HuH-7 (cell line): ENCODE measurements at regions not wholly inside any gene's neighbourhood (a gene's known extent, or its start where the extent isn't known, plus 50 kb on each side); places are given as distances from the start of the nearest gene placed in this dataset.
"Not testable (repeated sequence)": the region's sequence is repeated elsewhere in the genome, so short reads cannot be mapped to it uniquely, and the experiment has no call there.

Source experiments
- DNase-seq: peaks from one replicate; pipeline ENCODE4 v3.0.0; 2011; ENCODE audit warnings: low spot score

DNA sequence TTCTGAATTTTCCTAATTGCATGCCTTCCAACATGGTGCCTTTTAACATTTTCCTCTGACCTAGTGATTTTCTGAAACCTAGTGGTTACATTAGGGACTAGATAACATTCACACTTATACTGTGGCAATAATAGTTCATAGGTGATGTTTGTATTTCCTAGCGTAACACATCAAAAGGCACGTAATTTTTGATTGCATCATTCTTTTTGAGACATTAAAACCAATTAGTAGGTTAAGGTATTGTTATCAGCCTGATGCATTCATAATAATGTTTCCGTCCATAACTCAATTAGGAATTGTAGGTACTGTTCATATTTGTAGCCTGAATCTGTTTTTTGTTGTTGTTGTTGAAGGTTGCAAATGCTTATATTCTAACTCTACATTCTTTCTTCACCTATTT, 192.4 kb downstream of the ANXA1 start:
- DNase-seq: no peak

DNA sequence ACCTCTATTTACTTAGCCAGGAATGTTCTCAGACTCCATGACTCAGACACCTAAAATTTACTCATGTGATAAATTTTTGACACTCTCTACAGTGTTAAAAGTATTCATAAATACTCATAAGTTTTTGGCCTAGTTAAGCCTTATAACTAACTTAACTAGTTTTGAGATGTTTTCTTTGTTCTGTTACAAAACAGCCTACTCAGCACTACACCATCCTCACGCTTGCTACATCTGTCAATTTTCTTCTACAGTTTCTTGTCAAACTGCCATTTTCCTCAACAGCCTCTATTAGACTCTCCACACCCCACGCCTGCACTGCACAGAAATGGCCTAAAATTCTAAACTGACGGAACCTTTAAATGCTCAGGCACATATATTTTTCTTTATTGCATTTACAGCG, 195.5 kb downstream of the ANXA1 start:
- DNase-seq: no peak

DNA sequence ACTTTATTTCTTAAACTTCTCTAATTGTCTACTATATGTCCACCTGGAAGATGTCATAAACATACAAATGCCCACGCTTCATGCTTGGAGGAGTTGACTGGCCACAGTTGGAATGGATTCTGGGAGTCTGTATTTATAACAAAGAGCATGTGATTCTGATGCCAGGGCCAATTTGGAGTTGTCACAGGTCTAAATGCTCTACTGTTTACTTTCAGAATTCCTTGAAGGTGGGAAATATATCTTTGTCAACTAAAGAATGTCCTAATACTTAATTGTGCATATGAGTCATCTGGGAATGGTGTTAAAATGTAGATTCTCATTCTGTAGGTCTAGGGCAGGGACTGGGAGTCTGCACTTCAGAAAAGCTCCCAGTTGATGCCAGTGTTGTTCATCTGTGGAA, 196.1 kb downstream of the ANXA1 start:
- DNase-seq: no peak

DNA sequence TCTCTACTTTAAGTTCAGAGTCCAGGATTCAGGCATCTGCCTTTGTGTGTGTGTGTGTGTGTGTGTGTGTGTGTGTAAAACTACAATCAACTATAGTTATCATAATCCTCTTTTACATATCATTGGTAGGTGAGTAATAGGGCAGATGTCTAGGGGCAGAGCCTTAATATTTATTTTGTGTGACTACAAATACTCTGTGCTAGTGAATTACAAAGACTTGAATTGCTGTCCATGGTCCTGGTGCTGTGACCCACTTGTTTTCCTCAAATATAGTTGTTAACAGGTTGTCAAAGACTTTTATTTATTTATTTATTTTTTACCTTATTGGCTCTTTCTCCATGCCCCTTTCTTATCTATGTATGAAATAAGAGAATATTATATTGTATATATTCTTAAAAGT, 196.8 kb downstream of the ANXA1 start:
- DNase-seq: no peak

DNA sequence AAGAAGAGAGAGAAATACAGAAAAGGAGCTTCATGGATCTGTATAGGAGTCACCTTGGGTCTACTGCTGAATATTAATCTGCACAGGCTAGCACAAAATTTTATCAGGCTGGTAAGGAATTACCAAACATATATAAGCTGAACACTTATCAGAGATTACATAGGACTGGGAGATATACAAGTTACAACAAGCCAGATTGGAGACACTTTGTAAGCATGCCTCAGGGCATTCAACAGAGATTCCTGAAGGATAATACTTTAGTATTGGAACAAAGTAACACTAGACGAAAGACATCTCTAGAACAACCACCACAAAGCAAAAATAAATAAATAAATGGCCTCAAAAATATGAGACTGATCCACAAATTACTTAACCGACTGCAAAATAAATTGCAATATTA, 197.8 kb downstream of the ANXA1 start:
- no peak for DNase-seq

DNA sequence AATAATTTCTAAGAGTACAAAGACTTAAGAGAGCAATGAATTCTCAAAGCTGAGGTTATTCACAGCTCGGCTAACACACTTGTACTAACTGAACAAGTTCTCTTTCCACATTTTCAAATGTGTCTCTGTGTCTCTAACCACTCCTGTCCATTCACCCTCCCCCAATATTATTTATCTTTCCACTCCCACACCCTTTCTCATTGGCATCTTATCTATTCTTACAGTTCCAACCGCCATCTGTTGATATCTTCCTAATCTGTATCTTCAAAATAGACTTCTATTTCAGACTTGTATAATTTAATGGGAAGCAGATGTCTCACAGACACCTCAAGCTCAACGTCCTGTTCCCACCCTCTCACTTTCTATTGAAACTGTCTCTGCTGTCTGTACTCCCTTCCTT, 205.9 kb downstream of the ANXA1 start:
- no peak for DNase-seq

DNA sequence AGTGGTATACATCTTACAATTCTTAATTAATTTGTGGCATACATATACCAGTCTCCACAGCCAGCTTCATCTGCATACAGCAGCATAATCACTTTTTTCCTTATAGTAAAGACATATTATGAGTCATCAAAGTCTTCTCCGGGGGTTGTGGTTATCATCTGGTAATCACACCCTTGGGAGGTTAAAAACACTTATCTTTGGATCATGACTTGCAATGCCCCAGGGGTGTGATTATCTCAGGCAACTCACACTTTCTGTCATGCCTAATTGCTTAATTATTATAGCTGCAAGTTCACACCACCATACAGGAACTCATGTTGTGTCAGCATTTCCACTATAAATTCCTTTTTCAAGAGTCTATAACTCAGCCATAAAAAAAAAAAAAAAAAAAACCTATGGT, 218.4 kb downstream of the ANXA1 start:
- no peak for DNase-seq

DNA sequence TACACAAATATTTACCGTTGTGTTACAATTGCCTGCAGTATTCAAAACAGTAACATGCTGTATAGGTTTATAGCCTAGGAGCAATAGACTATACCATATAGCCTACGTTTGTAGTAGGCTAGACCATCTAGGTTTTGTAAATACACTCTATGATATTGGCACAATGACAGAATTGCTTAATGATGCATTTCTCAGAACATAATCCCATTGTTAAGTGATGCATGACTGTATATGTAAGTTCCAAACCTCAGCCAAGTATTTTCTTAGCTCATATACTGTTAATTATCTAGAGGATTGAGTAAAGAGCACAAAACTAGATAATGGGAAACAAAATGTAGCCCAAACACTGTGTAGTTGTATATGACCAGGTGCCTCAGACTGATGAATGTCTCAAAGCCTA, 220.1 kb downstream of the ANXA1 start:
- no peak for DNase-seq

DNA sequence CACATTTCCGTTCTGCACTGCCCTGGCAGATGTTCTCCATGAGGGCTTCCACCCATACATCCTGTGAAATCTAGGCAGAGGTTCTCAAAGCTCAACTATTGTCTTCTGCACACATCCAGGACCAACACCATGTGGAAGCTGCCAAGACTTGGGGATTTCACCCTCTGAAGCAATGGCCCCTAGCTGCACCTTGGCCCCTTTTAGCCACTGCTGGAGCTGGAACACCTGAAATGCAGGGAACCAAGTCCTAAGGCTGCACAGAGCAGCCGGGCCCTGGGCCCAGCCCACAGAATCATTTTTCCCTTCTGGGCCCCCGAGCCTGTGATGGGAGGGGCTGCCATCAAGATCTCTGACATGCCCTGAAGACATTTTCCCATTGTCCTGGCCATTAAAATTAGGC, 228.7 kb downstream of the ANXA1 start:
- DNase-seq: no peak

DNA sequence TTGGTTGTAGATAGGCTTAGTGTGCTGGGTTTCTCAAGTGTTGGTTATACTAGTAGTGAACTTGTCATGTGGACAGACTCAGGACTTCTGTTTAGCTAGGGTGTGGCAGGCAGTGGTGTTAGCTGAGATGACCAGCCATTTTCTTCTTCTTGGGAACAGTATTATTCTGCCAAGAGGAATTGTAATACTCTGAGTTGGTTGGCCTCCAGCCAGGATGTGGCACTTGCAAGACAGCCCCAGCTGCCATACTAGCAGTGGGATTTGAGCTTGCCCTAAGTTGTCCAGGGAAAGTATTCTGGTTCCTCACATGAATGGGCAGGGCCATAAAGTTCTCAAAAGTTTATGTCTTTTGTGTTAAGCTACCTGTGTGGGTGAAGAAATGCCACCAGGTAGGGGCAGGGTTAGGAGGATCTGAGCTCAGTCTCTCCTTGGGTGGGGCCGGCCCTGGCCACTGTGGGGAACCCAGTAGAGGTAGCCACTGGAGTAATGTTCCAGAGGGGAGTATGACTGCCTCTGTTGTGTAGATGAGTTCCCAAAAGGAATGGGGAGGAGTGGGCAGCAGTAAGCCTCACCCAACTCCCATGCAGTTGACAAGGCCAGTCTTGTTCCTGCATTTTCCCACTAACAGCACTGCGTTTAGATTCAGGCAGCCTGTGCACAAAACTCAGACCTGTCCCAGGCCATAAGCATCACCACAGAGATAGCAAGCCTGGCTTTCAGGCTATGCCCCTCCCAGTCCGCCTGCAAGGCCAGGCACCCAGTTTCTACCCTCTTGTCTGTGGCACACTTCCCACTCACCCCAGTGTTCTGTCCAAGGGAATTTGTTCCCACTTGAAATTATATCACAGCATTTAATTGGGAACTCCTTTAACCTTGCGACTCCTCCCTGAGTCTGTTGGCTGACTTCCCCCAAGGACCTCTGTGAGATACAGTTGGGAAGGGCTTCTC, 250.7 kb downstream of the ANXA1 start:
- DNase-seq: no peak

DNA sequence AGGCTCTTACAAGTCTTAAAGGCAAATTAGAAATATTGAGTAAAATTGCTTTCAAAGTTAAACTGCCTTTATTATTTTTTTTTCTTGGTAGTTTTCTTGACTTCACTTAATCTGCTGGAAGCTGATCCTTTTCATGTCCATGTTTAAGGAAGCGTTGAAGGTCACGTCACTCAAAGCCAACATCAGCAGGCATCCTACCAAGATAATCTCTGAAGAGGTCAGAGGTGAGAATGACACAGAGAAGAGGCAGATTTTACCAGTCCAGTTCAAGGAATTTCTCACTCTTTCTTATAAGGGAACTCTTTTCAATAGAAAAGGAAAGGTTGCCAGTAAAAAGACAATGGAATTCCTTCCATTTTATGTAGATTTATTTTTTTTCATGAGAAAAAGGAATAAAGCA, 259.8 kb downstream of the ANXA1 start:
- no peak for DNase-seq

DNA sequence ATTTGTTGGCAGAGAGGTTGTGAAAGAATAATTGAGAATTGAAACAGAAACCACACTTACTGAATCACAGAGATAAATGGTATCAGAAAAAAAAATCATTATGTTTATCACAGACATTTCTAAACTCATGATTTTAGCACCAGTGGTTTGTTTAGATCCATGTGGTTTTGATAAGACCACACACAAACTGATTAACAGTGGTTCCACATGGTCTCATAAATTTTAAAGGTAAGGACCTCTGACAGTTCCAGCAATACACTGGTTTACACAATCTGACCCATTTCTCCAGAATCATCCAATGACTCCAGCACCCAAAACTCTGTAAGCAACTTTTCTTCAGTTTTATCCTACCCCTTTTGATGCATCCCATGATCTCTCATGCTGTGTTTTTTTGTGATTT, 261.2 kb downstream of the ANXA1 start:
- no peak for DNase-seq

DNA sequence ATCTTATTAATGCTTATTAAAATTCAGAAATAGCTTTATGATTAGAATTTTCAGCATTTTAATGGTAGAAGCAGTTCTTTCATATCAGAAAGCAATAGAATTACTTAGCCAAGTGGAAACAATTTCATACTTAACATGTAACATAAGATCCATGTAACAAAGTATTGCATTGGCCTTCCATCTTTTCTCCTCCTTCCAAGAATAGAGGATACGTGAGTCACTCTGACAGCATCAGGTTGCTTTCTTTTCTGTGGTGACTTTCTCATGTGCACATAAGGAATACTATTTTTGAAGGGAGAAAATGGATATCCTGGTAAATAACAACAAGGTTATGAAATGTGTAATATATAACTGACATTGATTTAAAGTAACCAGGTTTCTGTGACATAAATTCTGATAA, 272.2 kb downstream of the ANXA1 start:
- DNase-seq: no peak

DNA sequence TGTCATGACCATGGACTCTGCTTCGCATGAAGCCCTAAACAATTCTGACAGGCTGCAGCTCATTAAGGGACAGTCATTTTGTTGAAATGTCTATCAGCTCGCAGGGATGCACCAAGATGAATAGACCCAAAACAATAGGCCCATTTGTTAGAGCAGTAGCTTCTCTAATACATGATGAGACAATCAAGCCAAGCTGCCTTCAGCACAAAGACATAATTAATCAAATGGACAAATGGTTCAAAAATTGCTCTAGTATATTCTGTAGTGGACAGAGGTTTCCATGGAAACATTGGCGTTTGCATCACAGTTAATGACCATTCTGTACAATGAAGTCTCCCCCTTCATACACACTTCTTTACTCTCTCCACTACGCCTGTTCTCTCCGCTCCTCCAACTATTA, 274.6 kb downstream of the ANXA1 start:
- no peak for DNase-seq

DNA sequence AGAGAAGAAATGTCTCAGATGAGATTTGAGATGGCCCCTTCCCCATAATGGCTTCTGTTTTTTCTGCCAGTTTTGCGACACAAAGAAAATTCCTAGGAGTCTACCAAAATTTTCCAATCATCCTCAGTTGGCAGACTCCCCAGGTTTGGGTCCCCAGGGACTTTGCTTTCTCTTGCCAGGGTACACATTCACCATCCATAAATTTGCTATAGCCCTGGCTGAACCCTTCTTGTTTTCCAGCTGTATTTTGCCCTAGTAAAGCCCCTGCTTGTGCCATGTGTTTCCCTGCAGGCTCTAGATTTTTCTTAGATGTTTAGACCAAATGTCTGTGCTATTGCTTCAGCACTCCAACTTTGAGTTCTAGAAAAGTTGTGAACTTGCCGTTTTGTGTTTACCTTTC, 283.2 kb downstream of the ANXA1 start:
- no peak for DNase-seq

DNA sequence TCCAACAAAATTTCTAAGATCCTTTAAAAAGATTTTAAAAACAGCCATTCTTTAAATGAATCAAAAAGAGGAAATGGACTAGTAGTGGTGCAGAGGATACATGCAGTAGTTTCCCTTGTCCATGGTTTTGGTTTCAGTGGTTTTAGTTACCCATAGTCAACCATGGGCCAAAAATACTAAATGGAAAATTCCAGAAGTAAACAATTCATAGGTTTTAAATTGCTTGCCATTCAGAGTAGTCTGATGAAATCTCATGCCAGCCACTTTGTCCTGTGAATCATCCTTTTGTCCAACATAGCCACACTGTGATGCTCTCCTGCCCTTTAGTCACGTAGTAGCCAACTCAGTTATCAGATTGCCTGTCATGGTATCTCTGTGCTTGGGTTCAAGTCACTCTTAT, 286.1 kb downstream of the ANXA1 start:
- DNase-seq: no peak

DNA sequence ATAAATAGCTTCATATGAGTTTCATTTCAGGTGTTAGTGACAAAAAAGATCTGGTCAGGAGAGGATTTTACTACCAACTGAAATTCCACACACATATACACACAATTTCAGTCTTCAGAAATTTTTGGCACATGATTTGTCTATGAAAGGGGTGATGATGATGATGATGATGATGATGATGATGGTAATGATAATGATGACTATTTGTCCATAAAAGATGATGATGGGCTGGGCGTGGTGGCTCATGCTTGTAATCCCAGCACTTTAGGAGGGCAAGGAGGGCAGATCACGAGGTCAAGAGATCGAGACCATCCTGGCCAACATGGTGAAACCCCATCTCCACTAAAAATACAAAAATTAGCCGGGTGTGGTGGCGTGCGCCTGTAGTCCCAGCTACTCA, 288.2 kb downstream of the ANXA1 start:
- not testable (repeated sequence) for DNase-seq

DNA sequence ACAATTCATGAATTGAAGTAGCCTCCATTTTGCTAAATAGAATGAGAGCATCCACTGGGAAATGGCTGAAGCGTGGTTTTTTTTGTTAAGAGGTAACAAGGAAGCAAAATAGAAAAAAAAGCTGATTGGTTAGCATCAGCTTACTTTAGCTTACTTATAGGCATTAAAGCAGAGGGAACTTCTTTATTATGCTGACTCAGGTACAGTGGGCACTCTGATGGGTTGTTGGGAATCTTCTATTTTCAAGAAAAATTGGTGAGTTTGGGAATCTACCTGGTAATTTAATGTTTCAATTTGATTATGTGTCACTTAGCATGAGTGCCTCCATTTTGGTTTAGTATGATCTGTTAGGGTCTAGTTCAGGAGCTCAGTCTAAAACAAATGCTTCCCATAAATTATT, 289.6 kb downstream of the ANXA1 start:
- no peak for DNase-seq

DNA sequence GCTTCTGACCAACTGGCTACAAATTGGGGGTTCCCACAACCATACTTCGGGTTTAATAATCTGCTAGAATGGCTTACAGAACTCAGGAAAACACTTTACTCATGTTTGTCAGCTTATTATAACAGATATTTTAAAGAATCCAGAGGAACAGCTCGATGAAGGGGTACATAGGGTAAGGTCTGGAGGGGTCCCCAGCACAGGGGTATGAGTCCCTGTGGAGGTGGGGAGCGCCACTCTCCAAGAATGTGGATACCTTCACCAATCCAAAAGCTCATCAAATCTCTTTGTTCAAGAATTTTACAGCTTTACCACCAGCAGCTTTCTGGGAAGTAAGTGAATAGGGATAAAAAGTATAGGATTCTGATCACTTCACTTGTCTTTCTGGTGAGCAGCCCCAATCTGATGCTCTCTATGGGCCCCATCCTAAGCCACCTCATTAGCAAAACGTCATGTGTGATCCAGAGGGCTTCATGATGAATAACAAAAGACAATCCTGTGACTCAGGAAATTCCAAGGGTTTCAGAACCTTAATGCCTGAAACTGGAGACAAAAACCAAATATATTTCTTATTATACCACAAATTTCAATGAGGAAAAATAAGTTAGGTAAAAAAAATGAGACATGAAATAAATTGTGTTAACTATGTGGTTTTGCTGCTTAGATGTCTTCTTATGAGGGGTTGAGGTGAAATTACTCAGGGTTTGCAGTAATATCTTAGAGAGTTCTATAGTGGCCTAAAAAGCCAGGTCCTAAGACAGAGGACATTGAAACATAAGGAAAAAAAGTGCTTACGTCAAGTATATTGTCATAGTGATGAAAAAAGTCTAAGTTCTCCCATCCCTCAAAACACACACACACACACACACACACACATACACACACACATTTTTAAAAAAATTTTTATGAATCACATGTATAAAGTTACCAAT, 290.5 kb downstream of the ANXA1 start:
- DNase-seq: no peak

DNA sequence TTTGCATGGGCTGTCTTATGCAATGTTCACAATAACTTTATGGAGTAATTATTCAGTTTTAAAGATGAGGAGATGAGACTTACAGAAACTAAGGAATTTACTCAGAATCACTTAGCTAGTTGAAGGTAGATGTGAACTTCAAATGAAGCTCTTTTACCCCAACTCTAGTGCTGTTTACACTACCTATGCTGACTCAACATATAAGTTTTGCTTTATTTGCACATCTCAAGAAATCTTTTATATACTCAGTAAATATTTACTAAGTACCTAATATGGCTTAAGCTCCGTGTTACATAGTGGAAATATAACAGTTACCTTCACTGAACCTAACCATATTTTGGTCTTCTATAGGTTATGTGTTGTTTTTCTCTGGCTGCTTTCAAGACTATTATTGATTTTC, 293.2 kb downstream of the ANXA1 start:
- DNase-seq: no peak

DNA sequence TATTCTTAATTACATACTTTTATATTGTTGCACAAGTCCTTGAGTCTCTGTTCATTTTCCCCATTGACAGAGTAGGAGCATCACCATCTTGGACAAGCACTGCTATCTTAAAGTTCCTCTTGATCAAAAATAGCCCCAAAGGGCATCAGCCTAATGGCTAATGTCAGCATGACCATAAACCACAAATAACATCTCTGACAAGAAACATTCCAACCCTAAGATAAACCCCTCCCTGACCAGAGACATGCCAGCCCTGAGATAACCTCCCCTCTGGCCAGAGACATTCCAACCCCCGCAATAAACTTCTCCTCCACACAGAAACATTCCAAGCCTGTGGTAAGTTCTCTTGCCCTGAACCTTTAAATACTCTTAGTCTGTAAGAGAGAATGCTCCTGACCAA, 293.7 kb downstream of the ANXA1 start:
- not testable (repeated sequence) for DNase-seq

DNA sequence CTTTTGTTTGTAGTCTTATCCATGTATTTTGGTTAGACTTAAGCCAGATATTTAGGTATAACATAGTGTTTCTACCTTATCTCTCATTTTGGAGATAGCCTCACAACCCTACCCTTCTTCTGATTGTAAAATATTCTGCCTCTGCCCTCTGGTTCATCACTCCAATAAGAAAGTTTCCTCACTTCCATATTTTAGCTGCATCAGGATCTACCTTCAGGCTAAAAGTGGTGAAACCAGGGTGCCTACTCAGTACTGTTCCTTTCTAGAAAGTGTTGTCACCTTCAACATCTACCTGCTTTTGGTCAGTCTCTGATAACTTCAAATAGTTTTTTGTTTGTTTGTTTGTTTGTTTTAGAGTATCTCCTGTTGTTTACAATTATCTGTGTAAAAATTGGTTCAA, 294.6 kb downstream of the ANXA1 start:
- DNase-seq: no peak

DNA sequence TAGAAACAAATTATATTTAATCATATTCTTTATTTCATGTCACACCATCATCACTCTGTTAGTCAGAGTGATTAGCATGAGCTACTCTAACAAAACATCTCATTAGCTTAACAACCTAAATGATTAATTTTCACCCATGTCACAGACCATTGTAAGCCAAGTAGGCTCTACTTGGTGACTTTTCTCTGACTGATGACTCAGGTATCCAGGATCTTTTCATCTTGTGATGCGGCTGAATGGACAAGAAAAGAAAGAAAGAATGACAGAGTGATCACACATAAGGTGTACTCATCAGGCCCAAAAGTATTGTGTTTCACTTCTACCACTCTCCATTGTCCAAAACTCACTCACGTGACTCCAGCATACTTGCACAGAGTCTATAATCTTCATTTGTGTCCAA, 299.3 kb downstream of the ANXA1 start:
- DNase-seq: no peak
